ENCODE measurements at regions not wholly inside any gene's neighbourhood (a gene's known extent, or its start where the extent isn't known, plus 50 kb on each side); places are given as distances from the start of the nearest gene placed in this dataset.

DNA sequence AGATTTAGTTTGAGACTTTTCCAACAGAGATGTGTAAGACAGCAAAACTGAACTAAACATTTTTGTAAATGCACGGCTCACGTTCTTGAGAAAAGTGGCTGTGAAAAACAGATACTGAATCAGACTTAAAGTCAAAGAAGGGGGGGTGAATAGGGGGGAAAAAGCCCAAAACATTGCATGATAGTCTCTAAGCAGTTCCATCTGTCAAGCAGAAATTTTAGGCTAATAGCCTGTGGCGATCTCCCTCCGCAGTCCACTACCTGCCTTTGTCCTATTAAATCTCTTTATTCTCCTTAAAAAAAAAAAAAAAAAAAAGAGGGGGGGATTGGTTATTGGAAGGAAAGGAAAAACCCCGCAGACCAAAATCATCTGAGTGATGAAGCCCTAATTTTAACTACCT, 217.6 kb upstream of the NFIA start:
- 83% methylated on average over 5 of the region's 5 CpGs; no CpG with 5 or more reads in 1 of the 2 experiments for WGBS, 2 experiments (ENCODE audit: extremely low coverage in 1 of 2, insufficient coverage in 1 of 2, insufficient read length in 1 of 2, insufficient replicate concordance in 2 of 2, low coverage in 1 of 2, low lambda C conversion rate in 2 of 2, missing lambda C conversion rate in 1 of 2)
- no peak overlapping the region for H2AFZ ChIP-seq (ENCODE audit: low read length)
- H2BK20ac ChIP-seq (ENCODE audit: low read length): no peak overlapping the region
- H3K23me2 ChIP-seq (ENCODE audit: low read depth, low read length): no peaks in the 10 kb centered on the region; the same call in 1 of the 2 replicates
- H4K91ac ChIP-seq (replicated peaks; ENCODE audit: insufficient read length, low read length): no peak overlapping the region
- H3K4ac ChIP-seq (replicated peaks; ENCODE audit: insufficient read length, low read depth, low read length): no peak overlapping the region
- FAIRE-seq (no peak), DNase-seq (ENCODE audit: low read depth in 1 of 2, low spot score in 2 of 2) (no peak)
- no peak overlapping the region for H3K9ac ChIP-seq (replicated peaks in 1 of 4; ENCODE audit: extremely low read depth in 1 of 4, low read depth in 3 of 4, low read length in 3 of 4)
- no peak overlapping the region for H3K27ac ChIP-seq (ENCODE audit: low read depth, low read length)
- no peaks in the 10 kb centered on the region for H3K9me3 ChIP-seq (ENCODE audit: insufficient read depth in 2 of 2, low read depth in 1 of 2, low read length in 1 of 2)
- no peaks in the 10 kb centered on the region for H3K36me3 ChIP-seq (ENCODE audit: control insufficient read depth in 2 of 4, insufficient read depth in 4 of 4, low read length in 3 of 4)
- H3K79me1 ChIP-seq (ENCODE audit: low read depth, low read length): no peaks in the 10 kb centered on the region
- no peak overlapping the region for H2BK15ac ChIP-seq (ENCODE audit: low read length)
- H2BK5ac ChIP-seq (ENCODE audit: low read depth, low read length): no peak overlapping the region
- CTCF ChIA-PET (ENCODE audit: partially characterized antibody): interaction anchor here (1.4 kb wide), 1 partner anchor 11 kb away, joined by 4 read pairs; no protein-coding TSS in a partner anchor
- no peak overlapping the region for H3K56ac ChIP-seq (replicated peaks; ENCODE audit: insufficient read length, low read depth, low read length)
- H3K4me1 ChIP-seq (replicated peaks in 1 of 4; ENCODE audit: control insufficient read depth in 3 of 4, insufficient read depth in 4 of 4, low read length in 3 of 4): peaks cover 2 to 11% (median 8%) of the 10 kb centered on the region in 4 experiments; a peak in 4 of 7 replicates
- no peak overlapping the region for H3K18ac ChIP-seq (ENCODE audit: extremely low read depth, low read length)
- H4K5ac ChIP-seq (ENCODE audit: insufficient read length, low read depth, low read length): no peak overlapping the region
- no peak overlapping the region for H2BK120ac ChIP-seq (replicated peaks; ENCODE audit: low read depth, low read length)
- no peak overlapping the region for H3K14ac ChIP-seq (ENCODE audit: insufficient read length)
- H4K20me1 ChIP-seq (replicated peaks in 1 of 2; ENCODE audit: control insufficient read depth in 1 of 2, insufficient read depth in 2 of 2, low read length in 2 of 2): no peaks in the 10 kb centered on the region
- POLR2A ChIA-PET (ENCODE audit: partially characterized antibody): no interaction called here
- H3K79me2 ChIP-seq (ENCODE audit: control insufficient read depth in 1 of 2, insufficient read depth in 2 of 2, low read length in 2 of 2): no peaks in the 10 kb centered on the region
- no peak overlapping the region for H3K23ac ChIP-seq (ENCODE audit: insufficient read length)
- H3K4me3 ChIP-seq (ENCODE audit: extremely low read depth in 1 of 4, insufficient read depth in 2 of 4, low read depth in 3 of 4, low read length in 4 of 4): no peak overlapping the region
- H2BK12ac ChIP-seq (ENCODE audit: low read depth, low read length): no peak overlapping the region
- H4K8ac ChIP-seq (ENCODE audit: extremely low read depth, insufficient read depth, low read length): no peak overlapping the region
- H3K4me2 ChIP-seq (ENCODE audit: insufficient read depth in 1 of 2, low read depth in 2 of 2, low read length in 2 of 2): no peak overlapping the region
- H2AK5ac ChIP-seq (ENCODE audit: low read depth, low read length): no peak overlapping the region
- peaks cover 0 to 1% (median 0%) of the 10 kb centered on the region in 4 experiments; a peak in 1 of 7 replicates for H3K27me3 ChIP-seq (replicated peaks in 1 of 4; ENCODE audit: control insufficient read depth in 3 of 4, extremely low read depth in 1 of 4, insufficient read depth in 3 of 4, low read length in 3 of 4)
- TF ChIP-seq SRF (IDR thresholded peaks at IDR 0.05; ENCODE audit: low read depth, low read length) (no peak), YY1 (IDR thresholded peaks at IDR 0.05; ENCODE audit: low read depth, low read length) (no peak)
